HEK293 (cell line): ENCODE measurements at regions not wholly inside any gene's neighbourhood (a gene's known extent, or its start where the extent isn't known, plus 50 kb on each side); places are given as distances from the start of the nearest gene placed in this dataset.
A peak's percentile ranks its signal among the peaks of the same experiment; 100 is the strongest.

Experiments
- CTCF ChIA-PET: fragments of 350-600 bp; formaldehyde crosslinking; extraction: SDS; loops from one replicate; lab custom pipeline; 2021; ENCODE audit warnings: antibody characterized with exemption; lab: Yijun Ruan, JAX
- POLR2A ChIA-PET: fragments of 300-600 bp; formaldehyde crosslinking; extraction: SDS; loops from one replicate; lab custom pipeline; 2020; ENCODE audit warnings: antibody characterized with exemption, inconsistent platforms; lab: Yijun Ruan, JAX
- H3K27ac ChIP-seq: fragments of 200-500 bp; sonication (Bioruptor generic); 2 replicates; pipeline ENCODE4 v1.5.1; 2014; ENCODE audit warnings: low read depth, low read length, control low read depth, inconsistent platforms; ENCODE audit errors: extremely low read depth
- H3K36me3 ChIP-seq, 2 experiments: fragments of 200-500 bp in 1 of 2; sonication (Bioruptor generic) in 1 of 2; 1 replicate in 1 of 2; 2 replicates in 1 of 2; pipeline ENCODE4 v1.5.1; 2014 to 2017; ENCODE audit warnings: inconsistent platforms in 2 of 2, low read length in 2 of 2; ENCODE audit not compliant: control insufficient read depth in 2 of 2, insufficient read depth in 1 of 2
- H3K4me1 ChIP-seq: fragments of 200-500 bp; sonication (Bioruptor generic); 2 replicates; pipeline ENCODE4 v1.5.1; 2014; ENCODE audit warnings: mild to moderate bottlenecking, low read length, inconsistent platforms; ENCODE audit not compliant: control insufficient read depth, insufficient read depth
- H3K4me3 ChIP-seq: 2 replicates; pipeline ENCODE4 v1.5.1; 2011; ENCODE audit warnings: low read depth, mild to moderate bottlenecking, control low read depth, low read length, moderate library complexity
- H3K9me3 ChIP-seq: fragments of 200-500 bp; sonication (Bioruptor generic); 2 replicates; pipeline ENCODE4 v1.5.1; 2014; ENCODE audit warnings: low read depth, low read length, inconsistent platforms; ENCODE audit not compliant: control insufficient read depth, insufficient read depth
- MYNN ChIP-seq: fragments of 450-650 bp; formaldehyde crosslinking; IDR thresholded peaks from 2 replicates; pipeline ENCODE4 v1.5.1; 2016; ENCODE audit warnings: missing biosample characterization, missing genetic modification characterization, borderline replicate concordance
- PRDM1 ChIP-seq: fragments of 450-650 bp; formaldehyde crosslinking; IDR thresholded peaks from 2 replicates; pipeline ENCODE4; 2016; ENCODE audit warnings: missing biosample characterization, missing genetic modification characterization
- ZBTB20 ChIP-seq: fragments of 450-650 bp; formaldehyde crosslinking; IDR thresholded peaks from 2 replicates; pipeline ENCODE4 v1.5.1; 2016; ENCODE audit warnings: missing biosample characterization, missing genetic modification characterization
- ZFP3 ChIP-seq: fragments of 450-650 bp; formaldehyde crosslinking; IDR thresholded peaks from 2 replicates; pipeline ENCODE4 v1.5.1; 2016; ENCODE audit warnings: low read depth, missing biosample characterization, missing genetic modification characterization
- ZFP41 ChIP-seq: fragments of 450-650 bp; formaldehyde crosslinking; IDR thresholded peaks from 2 replicates; pipeline ENCODE4 v1.5.1; 2016; ENCODE audit warnings: missing biosample characterization, missing genetic modification characterization, borderline replicate concordance
- ZFP69B ChIP-seq: fragments of 450-650 bp; formaldehyde crosslinking; IDR thresholded peaks from 2 replicates; pipeline ENCODE4 v1.5.1; 2016; ENCODE audit warnings: missing biosample characterization, missing genetic modification characterization
- ZNF155 ChIP-seq: fragments of 450-650 bp; formaldehyde crosslinking; IDR thresholded peaks from 2 replicates; pipeline ENCODE4 v1.5.1; 2016; ENCODE audit warnings: missing biosample characterization, missing genetic modification characterization
- ZNF366 ChIP-seq: fragments of 450-650 bp; formaldehyde crosslinking; conservative IDR thresholded peaks from 2 replicates; pipeline ENCODE4 v1.5.1; 2016; ENCODE audit warnings: missing biosample characterization, missing genetic modification characterization
- ZNF549 ChIP-seq: fragments of 450-650 bp; IDR thresholded peaks from 2 replicates; pipeline ENCODE4 v1.5.1; 2018; ENCODE audit warnings: missing biosample characterization, missing genetic modification characterization, mild to moderate bottlenecking, inconsistent platforms, moderate library complexity
- ZNF555 ChIP-seq: fragments of 450-650 bp; formaldehyde crosslinking; conservative IDR thresholded peaks from 2 replicates; pipeline ENCODE4 v1.5.1; 2017; ENCODE audit warnings: missing biosample characterization, mild to moderate bottlenecking, missing genetic modification characterization, inconsistent platforms
- ZNF600 ChIP-seq: fragments of 450-650 bp; formaldehyde crosslinking; IDR thresholded peaks from 2 replicates; pipeline ENCODE4 v1.5.1; 2016; ENCODE audit warnings: missing biosample characterization, missing genetic modification characterization
- ZNF629 ChIP-seq: fragments of 450-650 bp; formaldehyde crosslinking; IDR thresholded peaks from 2 replicates; pipeline ENCODE4 v1.5.1; 2017; ENCODE audit warnings: missing biosample characterization, missing genetic modification characterization
- ZNF76 ChIP-seq: fragments of 450-650 bp; formaldehyde crosslinking; IDR thresholded peaks from 2 replicates; pipeline ENCODE4; 2016; ENCODE audit warnings: low read depth, missing biosample characterization, missing genetic modification characterization, borderline replicate concordance
- ZNF837 ChIP-seq: fragments of 450-650 bp; formaldehyde crosslinking; IDR thresholded peaks from 2 replicates; pipeline ENCODE4 v1.5.1; 2016; ENCODE audit warnings: missing biosample characterization, missing genetic modification characterization
- ZXDB ChIP-seq: fragments of 450-650 bp; formaldehyde crosslinking; IDR thresholded peaks from 2 replicates; pipeline ENCODE4 v1.5.1; 2016; ENCODE audit warnings: missing biosample characterization, missing genetic modification characterization
- TF ChIP-seq, protein P1 (sequence below): fragments of 450-650 bp; formaldehyde crosslinking; IDR thresholded peaks from 2 replicates; pipeline ENCODE4 v1.5.1; 2016; ENCODE audit warnings: missing biosample characterization, missing genetic modification characterization, borderline replicate concordance
- TF ChIP-seq, protein P2 (sequence below): fragments of 450-650 bp; formaldehyde crosslinking; IDR thresholded peaks from 2 replicates; pipeline ENCODE4 v1.5.1; 2017; ENCODE audit warnings: missing biosample characterization, missing genetic modification characterization
- TF ChIP-seq, protein P3 (sequence below): fragments of 450-650 bp; formaldehyde crosslinking; IDR thresholded peaks from 2 replicates; pipeline ENCODE4 v1.5.1; 2016; ENCODE audit warnings: missing biosample characterization, missing genetic modification characterization, borderline replicate concordance
- TF ChIP-seq, protein P4 (sequence below): fragments of 450-650 bp; IDR thresholded peaks from 2 replicates; pipeline ENCODE4 v1.5.1; 2018; ENCODE audit warnings: missing biosample characterization, mild to moderate bottlenecking, missing genetic modification characterization

DNA sequence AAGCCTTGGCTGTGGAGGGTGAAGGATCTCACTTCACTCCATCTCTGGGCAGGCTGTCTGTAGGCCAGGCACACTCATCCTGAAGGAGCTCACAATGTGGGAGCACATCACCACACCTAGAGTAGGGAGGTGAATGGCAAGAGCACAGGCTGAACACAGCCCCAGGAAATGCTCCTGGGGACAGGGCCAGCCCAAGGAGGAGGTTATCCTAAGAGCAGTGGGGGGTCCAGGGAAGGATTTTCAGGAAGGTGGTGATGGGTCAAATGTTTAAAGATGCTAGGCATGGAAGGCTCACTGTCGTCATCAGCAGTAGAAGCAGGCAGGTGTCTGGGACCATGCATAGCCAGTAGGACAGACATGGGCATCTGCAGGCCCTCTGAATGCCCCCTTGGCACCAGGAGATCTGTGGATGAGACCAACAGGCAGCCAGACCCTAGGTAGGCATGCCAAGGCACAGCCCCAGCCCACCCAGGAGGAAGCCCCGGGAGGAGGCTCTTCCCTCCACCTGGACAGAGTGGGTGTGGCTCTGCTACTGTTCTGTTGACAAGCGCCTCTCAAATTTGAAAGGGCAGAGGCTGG lies 91.7 kb upstream of the RAB6C start (continued):
- TF ChIP-seq MYNN (tag by site-specific recombination) (no peak), ZFP3 (tag by site-specific recombination) (no peak)
- TF ChIP-seq, protein P1, sequence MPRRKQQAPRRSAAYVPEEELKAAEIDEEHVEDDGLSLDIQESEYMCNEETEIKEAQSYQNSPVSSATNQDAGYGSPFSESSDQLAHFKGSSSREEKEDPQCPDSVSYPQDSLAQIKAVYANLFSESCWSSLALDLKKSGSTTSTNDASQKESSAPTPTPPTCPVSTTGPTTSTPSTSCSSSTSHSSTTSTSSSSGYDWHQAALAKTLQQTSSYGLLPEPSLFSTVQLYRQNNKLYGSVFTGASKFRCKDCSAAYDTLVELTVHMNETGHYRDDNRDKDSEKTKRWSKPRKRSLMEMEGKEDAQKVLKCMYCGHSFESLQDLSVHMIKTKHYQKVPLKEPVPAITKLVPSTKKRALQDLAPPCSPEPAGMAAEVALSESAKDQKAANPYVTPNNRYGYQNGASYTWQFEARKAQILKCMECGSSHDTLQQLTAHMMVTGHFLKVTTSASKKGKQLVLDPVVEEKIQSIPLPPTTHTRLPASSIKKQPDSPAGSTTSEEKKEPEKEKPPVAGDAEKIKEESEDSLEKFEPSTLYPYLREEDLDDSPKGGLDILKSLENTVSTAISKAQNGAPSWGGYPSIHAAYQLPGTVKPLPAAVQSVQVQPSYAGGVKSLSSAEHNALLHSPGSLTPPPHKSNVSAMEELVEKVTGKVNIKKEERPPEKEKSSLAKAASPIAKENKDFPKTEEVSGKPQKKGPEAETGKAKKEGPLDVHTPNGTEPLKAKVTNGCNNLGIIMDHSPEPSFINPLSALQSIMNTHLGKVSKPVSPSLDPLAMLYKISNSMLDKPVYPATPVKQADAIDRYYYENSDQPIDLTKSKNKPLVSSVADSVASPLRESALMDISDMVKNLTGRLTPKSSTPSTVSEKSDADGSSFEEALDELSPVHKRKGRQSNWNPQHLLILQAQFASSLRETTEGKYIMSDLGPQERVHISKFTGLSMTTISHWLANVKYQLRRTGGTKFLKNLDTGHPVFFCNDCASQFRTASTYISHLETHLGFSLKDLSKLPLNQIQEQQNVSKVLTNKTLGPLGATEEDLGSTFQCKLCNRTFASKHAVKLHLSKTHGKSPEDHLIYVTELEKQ, result no peak

DNA sequence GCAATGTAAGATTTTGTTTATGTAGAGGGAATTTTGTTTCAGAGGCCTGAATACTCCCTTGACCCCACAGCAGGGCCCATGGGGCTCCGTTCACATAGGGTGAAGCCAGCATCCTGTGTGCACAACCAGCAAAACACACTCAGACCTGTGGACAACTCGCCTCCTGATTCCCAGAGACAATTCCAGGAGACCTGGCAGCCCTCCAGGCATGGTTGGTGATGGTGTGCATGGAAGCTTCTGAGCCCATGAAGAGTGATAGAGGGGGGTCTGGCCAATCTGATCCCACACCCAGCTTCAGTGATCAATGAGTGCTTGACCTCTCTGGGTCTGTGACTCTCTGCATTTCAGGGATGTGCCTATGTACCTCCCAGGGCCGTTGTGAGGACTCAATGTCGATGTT lies 91.0 kb upstream of the RAB6C start:
- Histone ChIP-seq H3K27ac (no peak overlapping the region), H3K4me1 (no peaks in the 10 kb centered on the region), H3K36me3 (no peaks in the 10 kb centered on the region)
- CTCF ChIA-PET, result interaction anchor here (0.9 kb wide), 1 partner anchor 31 kb away, joined by 3 read pairs; no protein-coding TSS in a partner anchor
- TF ChIP-seq ZXDB (tag by site-specific recombination) (no peak), ZNF555 (tag by site-specific recombination) (no peak), ZNF549 (tag by site-specific recombination) (no peak), ZFP3 (tag by site-specific recombination) (no peak), ZNF837 (no peak)
- TF ChIP-seq, protein P2, sequence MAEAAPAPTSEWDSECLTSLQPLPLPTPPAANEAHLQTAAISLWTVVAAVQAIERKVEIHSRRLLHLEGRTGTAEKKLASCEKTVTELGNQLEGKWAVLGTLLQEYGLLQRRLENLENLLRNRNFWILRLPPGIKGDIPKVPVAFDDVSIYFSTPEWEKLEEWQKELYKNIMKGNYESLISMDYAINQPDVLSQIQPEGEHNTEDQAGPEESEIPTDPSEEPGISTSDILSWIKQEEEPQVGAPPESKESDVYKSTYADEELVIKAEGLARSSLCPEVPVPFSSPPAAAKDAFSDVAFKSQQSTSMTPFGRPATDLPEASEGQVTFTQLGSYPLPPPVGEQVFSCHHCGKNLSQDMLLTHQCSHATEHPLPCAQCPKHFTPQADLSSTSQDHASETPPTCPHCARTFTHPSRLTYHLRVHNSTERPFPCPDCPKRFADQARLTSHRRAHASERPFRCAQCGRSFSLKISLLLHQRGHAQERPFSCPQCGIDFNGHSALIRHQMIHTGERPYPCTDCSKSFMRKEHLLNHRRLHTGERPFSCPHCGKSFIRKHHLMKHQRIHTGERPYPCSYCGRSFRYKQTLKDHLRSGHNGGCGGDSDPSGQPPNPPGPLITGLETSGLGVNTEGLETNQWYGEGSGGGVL (tag by site-specific recombination), result no peak
- TF ChIP-seq, all 188 proteins: peak for 0
- POLR2A ChIA-PET, result interaction anchor here (1.0 to 1.1 kb wide), 2 partner anchors 11 to 1797 kb away, joined by 3 to 6 read pairs; partner anchors contain the start of gene UGGT1
- Histone ChIP-seq H3K4me3 (no peak overlapping the region), H3K9me3 (no peaks in the 10 kb centered on the region)

DNA sequence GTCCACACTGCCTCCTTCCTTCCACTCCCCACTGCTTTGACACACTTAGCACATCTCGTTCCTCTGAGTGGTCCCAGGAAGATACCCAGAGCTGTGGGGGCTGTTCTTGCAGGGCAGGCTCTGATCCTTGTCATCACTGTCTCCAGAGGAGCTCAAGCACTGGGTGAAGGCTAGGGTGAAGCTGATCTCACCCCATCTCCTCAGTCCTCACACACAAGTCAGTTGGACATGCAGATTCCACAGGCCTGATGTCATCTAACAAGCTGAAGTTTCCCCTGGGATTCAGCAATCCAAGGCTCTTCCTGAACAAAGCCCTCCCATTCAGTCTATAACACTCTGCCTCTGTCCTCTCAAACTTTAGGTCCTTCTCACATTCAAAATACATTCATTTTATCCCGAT lies 90.6 kb upstream of the RAB6C start:
- H3K9me3 ChIP-seq, result no peaks in the 10 kb centered on the region
- no peak overlapping the region for H3K27ac ChIP-seq
- no peaks in the 10 kb centered on the region for H3K36me3 ChIP-seq
- H3K4me1 ChIP-seq, result no peaks in the 10 kb centered on the region
- TF ChIP-seq ZFP69B, result no peak
- no peak for TF ChIP-seq ZFP41 (tag by site-specific recombination)
- no peak for TF ChIP-seq ZNF76
- TF ChIP-seq, protein P3, sequence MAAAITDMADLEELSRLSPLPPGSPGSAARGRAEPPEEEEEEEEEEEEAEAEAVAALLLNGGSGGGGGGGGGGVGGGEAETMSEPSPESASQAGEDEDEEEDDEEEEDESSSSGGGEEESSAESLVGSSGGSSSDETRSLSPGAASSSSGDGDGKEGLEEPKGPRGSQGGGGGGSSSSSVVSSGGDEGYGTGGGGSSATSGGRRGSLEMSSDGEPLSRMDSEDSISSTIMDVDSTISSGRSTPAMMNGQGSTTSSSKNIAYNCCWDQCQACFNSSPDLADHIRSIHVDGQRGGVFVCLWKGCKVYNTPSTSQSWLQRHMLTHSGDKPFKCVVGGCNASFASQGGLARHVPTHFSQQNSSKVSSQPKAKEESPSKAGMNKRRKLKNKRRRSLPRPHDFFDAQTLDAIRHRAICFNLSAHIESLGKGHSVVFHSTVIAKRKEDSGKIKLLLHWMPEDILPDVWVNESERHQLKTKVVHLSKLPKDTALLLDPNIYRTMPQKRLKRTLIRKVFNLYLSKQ (tag by site-specific recombination), result no peak
- no peak for TF ChIP-seq ZBTB20 (tag by site-specific recombination)
- TF ChIP-seq ZNF366 (tag by site-specific recombination), result peak; percentile 22; the same call in 1 of the 2 replicates
- 0 out of 2 replicates have a peak, but pooled peaks have one; percentile 19 for TF ChIP-seq ZNF629
- TF ChIP-seq ZNF155 (tag by site-specific recombination), result no peak
- TF ChIP-seq ZNF600 (tag by site-specific recombination), result 0 out of 2 replicates have a peak, but pooled peaks have one; percentile 32
- TF ChIP-seq, protein P4, sequence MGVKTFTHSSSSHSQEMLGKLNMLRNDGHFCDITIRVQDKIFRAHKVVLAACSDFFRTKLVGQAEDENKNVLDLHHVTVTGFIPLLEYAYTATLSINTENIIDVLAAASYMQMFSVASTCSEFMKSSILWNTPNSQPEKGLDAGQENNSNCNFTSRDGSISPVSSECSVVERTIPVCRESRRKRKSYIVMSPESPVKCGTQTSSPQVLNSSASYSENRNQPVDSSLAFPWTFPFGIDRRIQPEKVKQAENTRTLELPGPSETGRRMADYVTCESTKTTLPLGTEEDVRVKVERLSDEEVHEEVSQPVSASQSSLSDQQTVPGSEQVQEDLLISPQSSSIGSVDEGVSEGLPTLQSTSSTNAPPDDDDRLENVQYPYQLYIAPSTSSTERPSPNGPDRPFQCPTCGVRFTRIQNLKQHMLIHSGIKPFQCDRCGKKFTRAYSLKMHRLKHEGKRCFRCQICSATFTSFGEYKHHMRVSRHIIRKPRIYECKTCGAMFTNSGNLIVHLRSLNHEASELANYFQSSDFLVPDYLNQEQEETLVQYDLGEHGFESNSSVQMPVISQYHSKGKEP (tag by site-specific recombination), result no peak
- TF ChIP-seq PRDM1, result peak; percentile 25; the same call in 1 of the 2 replicates
- no peak overlapping the region for H3K4me3 ChIP-seq
- POLR2A ChIA-PET, result interaction anchor here (1.0 to 1.1 kb wide), 2 partner anchors 12 to 1797 kb away, joined by 3 to 6 read pairs; partner anchors contain the start of gene UGGT1
- CTCF ChIA-PET, result interaction anchor here (0.9 kb wide), 1 partner anchor 31 kb away, joined by 3 read pairs; no protein-coding TSS in a partner anchor
